ENCODE measurements at regions not wholly inside any gene's neighbourhood (a gene's known extent, or its start where the extent isn't known, plus 50 kb on each side); places are given as distances from the start of the nearest gene placed in this dataset.

GRCh38 chr12:3357950-3358525, 133.0 kb upstream of the PRMT8 start:
- TF ChIP-seq POLR2A (IDR thresholded peaks at IDR 0.05; ENCODE audit: low read depth, low read length) (no peak), MYC (IDR thresholded peaks at IDR 0.05; ENCODE audit: low read depth, low read length) (no peak), CTCF (IDR thresholded peaks at IDR 0.05; ENCODE audit: extremely low read depth in 1 of 2, insufficient read depth in 1 of 2, low read depth in 1 of 2, low read length in 2 of 2) (no peak), MAX (IDR thresholded peaks at IDR 0.05; ENCODE audit: insufficient read depth, insufficient read length) (no peak), GATA2 (IDR thresholded peaks at IDR 0.05; ENCODE audit: insufficient read depth, insufficient read length, low read depth, low read length) (no peak), EZH2 (IDR thresholded peaks at IDR 0.05; ENCODE audit: borderline replicate concordance, low read depth, low read length, severe bottlenecking) (no peak), JUN (IDR thresholded peaks at IDR 0.05; ENCODE audit: borderline replicate concordance, insufficient read depth, insufficient read length, low read depth) (no peak), FOS (IDR thresholded peaks at IDR 0.05; ENCODE audit: borderline replicate concordance, insufficient read depth, low read length) (no peak), POLR2AphosphoS5 (IDR thresholded peaks at IDR 0.05; ENCODE audit: insufficient read depth, low read depth, low read length) (no peak)
- ChIA-PET POLR2A (no interaction called here), CTCF (no interaction called here)
- Histone ChIP-seq H3K9me3 (replicated peaks; ENCODE audit: control insufficient read depth, insufficient read depth, low read length) (no peaks in the 10 kb centered on the region), H3K27me3 (ENCODE audit: control insufficient read depth in 2 of 2, insufficient read depth in 2 of 2, low read length in 2 of 2) (peaks cover 0 to 2% of the 10 kb centered on the region in 2 experiments), H3K4me2 (ENCODE audit: insufficient read depth, low read length) (no peak overlapping the region), H3K9ac (replicated peaks; ENCODE audit: extremely low read depth, insufficient read depth, low read length) (no peak overlapping the region), H3K27ac (ENCODE audit: insufficient read depth, low read depth, low read length) (no peak overlapping the region), H3K4me1 (ENCODE audit: control insufficient read depth, extremely low read depth, insufficient read depth, low read length) (no peaks in the 10 kb centered on the region), H4K20me1 (replicated peaks; ENCODE audit: control insufficient read depth, extremely low read depth, insufficient read depth, low read length) (no peaks in the 10 kb centered on the region), H3K9me1 (replicated peaks; ENCODE audit: control insufficient read depth, extremely low read depth, insufficient read depth, low read length) (no peaks in the 10 kb centered on the region), H2AFZ (ENCODE audit: low read depth, low read length) (no peak overlapping the region), H3K36me3 (ENCODE audit: control insufficient read depth in 2 of 2, extremely low read depth in 1 of 2, insufficient read depth in 2 of 2, low read length in 2 of 2) (no peaks in the 10 kb centered on the region), H3K79me2 (ENCODE audit: control insufficient read depth, insufficient read depth, low read length) (no peaks in the 10 kb centered on the region), H3K4me3 (replicated peaks in 1 of 3; ENCODE audit: insufficient read depth in 1 of 3, low read depth in 1 of 3, low read length in 3 of 3) (no peak overlapping the region)
- DNase-seq (ENCODE audit: low read depth, low spot score), result no peak
- FAIRE-seq, result no peak
- BruUV-seq (replicated peaks), result no TSS peak
- dilution Hi-C loops (cut with MboI; ENCODE audit: extremely low pct_ligation_motif_present, low sequenced_read_pairs), result no loop called here
- intact Hi-C loops (cut with micrococcal nuclease), result no loop called here
